GM12872 (cell line): ENCODE measurements at regions not wholly inside any gene's neighbourhood (a gene's known extent, or its start where the extent isn't known, plus 50 kb on each side); places are given as distances from the start of the nearest gene placed in this dataset.

Experiments used
- CTCF ChIP-seq: IDR thresholded peaks from 3 replicates; pipeline ENCODE4 v1.5.1; 2011; ENCODE audit warnings: low read depth, mild to moderate bottlenecking, low read length, moderate library complexity; ENCODE audit not compliant: insufficient read depth

- no peak for TF ChIP-seq CTCF
Measured at GRCh38 chr13:50377726-50378270, 362.6 kb downstream of the KCNRG start.

GRCh38 chr13:50378509-50379044, 363.3 kb downstream of the KCNRG start:
- TF ChIP-seq CTCF, result no peak

- no peak for TF ChIP-seq CTCF
Measured at GRCh38 chr13:50379584-50379983, 364.3 kb downstream of the KCNRG start.

GRCh38 chr13:50380905-50381304, 365.7 kb downstream of the KCNRG start:
- no peak for TF ChIP-seq CTCF

GRCh38 chr13:50382511-50382910, 367.3 kb downstream of the KCNRG start:
- TF ChIP-seq CTCF, result no peak

GRCh38 chr13:50382951-50383350, 367.7 kb downstream of the KCNRG start:
- TF ChIP-seq CTCF, result no peak

- no peak for TF ChIP-seq CTCF
Measured at GRCh38 chr13:50384724-50385123, 369.5 kb downstream of the KCNRG start.

GRCh38 chr13:50386541-50387050, 371.4 kb downstream of the KCNRG start:
- no peak for TF ChIP-seq CTCF
